ENCODE measurements at regions not wholly inside any gene's neighbourhood (a gene's known extent, or its start where the extent isn't known, plus 50 kb on each side); places are given as distances from the start of the nearest gene placed in this dataset.

GRCh38 chr6:88360203-88360797 lies 194.2 kb upstream of the CNR1 start:
- Histone ChIP-seq H3K4me1 (ENCODE audit: low read depth, poor library complexity, severe bottlenecking) (no peaks in the 10 kb centered on the region), H3K27ac (no peak overlapping the region), H4K20me1 (ENCODE audit: insufficient read depth) (no peaks in the 10 kb centered on the region), H3K36me3 (ENCODE audit: insufficient read depth) (no peaks in the 10 kb centered on the region), H3K4me2 (no peak overlapping the region), H3K79me2 (ENCODE audit: insufficient read depth, low read depth) (no peaks in the 10 kb centered on the region), H3K27me3 (ENCODE audit: insufficient read depth, low read depth) (no peaks in the 10 kb centered on the region), H3K9ac (no peak overlapping the region), H2AFZ (ENCODE audit: low read depth) (no peak overlapping the region), H3K4me3 (IDR thresholded peaks at IDR 0.05; ENCODE audit: insufficient read depth, low read depth, low read length) (no peak overlapping the region)
- TF ChIP-seq CTCF (conservative IDR thresholded peaks at IDR 0.05; ENCODE audit: low read depth, low read length), result no peak

GRCh38 chr6:88359530-88360202 lies 193.5 kb upstream of the CNR1 start:
- H3K79me2 ChIP-seq (ENCODE audit: insufficient read depth, low read depth), result no peaks in the 10 kb centered on the region
- no peaks in the 10 kb centered on the region for H3K36me3 ChIP-seq (ENCODE audit: insufficient read depth)
- H3K4me2 ChIP-seq, result no peak overlapping the region
- no peaks in the 10 kb centered on the region for H4K20me1 ChIP-seq (ENCODE audit: insufficient read depth)
- no peaks in the 10 kb centered on the region for H3K4me1 ChIP-seq (ENCODE audit: low read depth, poor library complexity, severe bottlenecking)
- H3K9ac ChIP-seq, result no peak overlapping the region
- H3K27me3 ChIP-seq (ENCODE audit: insufficient read depth, low read depth), result no peaks in the 10 kb centered on the region
- no peak overlapping the region for H3K27ac ChIP-seq
- TF ChIP-seq CTCF (conservative IDR thresholded peaks at IDR 0.05; ENCODE audit: low read depth, low read length), result no peak
- H3K4me3 ChIP-seq (IDR thresholded peaks at IDR 0.05; ENCODE audit: insufficient read depth, low read depth, low read length), result no peak overlapping the region
- H2AFZ ChIP-seq (ENCODE audit: low read depth), result no peak overlapping the region

GRCh38 chr6:88358846-88359245 lies 192.7 kb upstream of the CNR1 start:
- H3K36me3 ChIP-seq (ENCODE audit: insufficient read depth), result no peaks in the 10 kb centered on the region
- no peaks in the 10 kb centered on the region for H3K4me1 ChIP-seq (ENCODE audit: low read depth, poor library complexity, severe bottlenecking)
- H2AFZ ChIP-seq (ENCODE audit: low read depth), result no peak overlapping the region
- no peak for TF ChIP-seq CTCF (conservative IDR thresholded peaks at IDR 0.05; ENCODE audit: low read depth, low read length)
- no peaks in the 10 kb centered on the region for H3K79me2 ChIP-seq (ENCODE audit: insufficient read depth, low read depth)
- H3K9ac ChIP-seq, result no peak overlapping the region
- no peak overlapping the region for H3K4me2 ChIP-seq
- no peak overlapping the region for H3K4me3 ChIP-seq (IDR thresholded peaks at IDR 0.05; ENCODE audit: insufficient read depth, low read depth, low read length)
- H3K27ac ChIP-seq, result no peak overlapping the region
- H4K20me1 ChIP-seq (ENCODE audit: insufficient read depth), result no peaks in the 10 kb centered on the region
- H3K27me3 ChIP-seq (ENCODE audit: insufficient read depth, low read depth), result no peaks in the 10 kb centered on the region

GRCh38 chr6:88349511-88349910 lies 183.4 kb upstream of the CNR1 start:
- Histone ChIP-seq H3K9ac (no peak overlapping the region), H3K4me1 (ENCODE audit: low read depth, poor library complexity, severe bottlenecking) (no peaks in the 10 kb centered on the region), H2AFZ (ENCODE audit: low read depth) (no peak overlapping the region), H3K4me3 (IDR thresholded peaks at IDR 0.05; ENCODE audit: insufficient read depth, low read depth, low read length) (no peak overlapping the region), H3K27me3 (ENCODE audit: insufficient read depth, low read depth) (no peaks in the 10 kb centered on the region), H3K36me3 (ENCODE audit: insufficient read depth) (no peaks in the 10 kb centered on the region), H3K79me2 (ENCODE audit: insufficient read depth, low read depth) (no peaks in the 10 kb centered on the region), H4K20me1 (ENCODE audit: insufficient read depth) (no peaks in the 10 kb centered on the region), H3K4me2 (no peak overlapping the region), H3K27ac (no peak overlapping the region)
- TF ChIP-seq CTCF (conservative IDR thresholded peaks at IDR 0.05; ENCODE audit: low read depth, low read length), result no peak

Data from KMS-11 (cell line).